GM21447 (cell line): ENCODE measurements at regions not wholly inside any gene's neighbourhood (a gene's known extent, or its start where the extent isn't known, plus 50 kb on each side); places are given as distances from the start of the nearest gene placed in this dataset.

Experiments
- ATAC-seq: cut with Tn5 transposase; IDR thresholded peaks from one replicate; pipeline ENCODE4 v1.9.1; 2021; ENCODE audit not compliant: unreplicated experiment

- ATAC-seq: no peak
Measured at GRCh38 chr7:113487925-113488731, 369.8 kb upstream of the SMIM30 start.

GRCh38 chr7:113486548-113486947 is 368.2 kb upstream of the SMIM30 start:
- no peak for ATAC-seq

- ATAC-seq: no peak
Measured at GRCh38 chr7:113483657-113484056, 365.3 kb upstream of the SMIM30 start.

- no peak for ATAC-seq
Measured at GRCh38 chr7:113480537-113480936, 362.2 kb upstream of the SMIM30 start.

DNA sequence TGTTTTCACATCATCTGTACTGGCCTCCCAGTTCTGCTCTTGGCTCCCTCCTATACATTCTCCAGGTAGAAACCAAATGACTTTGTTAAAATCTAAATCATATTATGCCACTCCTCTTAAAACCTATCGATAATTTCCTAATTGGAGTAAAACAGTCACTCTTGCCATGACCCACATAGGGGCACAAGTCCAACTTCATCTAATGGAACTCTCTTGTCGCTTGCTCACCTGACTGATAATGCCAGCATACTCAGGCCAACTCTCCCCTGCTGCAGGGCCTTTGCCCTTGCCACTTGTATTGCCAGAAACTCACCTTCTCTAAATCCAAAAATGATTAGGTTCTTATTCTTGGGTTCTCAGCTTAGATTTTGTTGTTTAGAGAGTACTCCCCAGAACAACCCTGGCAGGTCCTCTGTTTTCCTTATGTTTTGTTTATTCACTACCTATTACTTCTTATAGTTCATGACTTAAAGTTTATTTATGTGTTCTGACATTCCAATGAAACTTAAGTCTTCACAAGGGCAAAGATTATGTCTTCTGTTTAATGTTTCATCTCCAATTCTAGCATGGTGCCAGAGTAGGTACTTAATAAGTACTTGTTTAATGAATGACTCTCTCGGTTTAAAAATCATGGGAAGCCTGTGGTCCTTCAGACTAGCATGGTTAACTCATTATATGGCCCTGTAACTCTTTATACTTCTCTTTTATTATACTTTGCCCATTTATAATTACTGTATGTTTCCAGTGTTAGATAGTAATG is 345.9 kb upstream of the SMIM30 start:
- no peak for ATAC-seq

GRCh38 chr7:113460067-113460466 is 341.7 kb upstream of the SMIM30 start:
- no peak for ATAC-seq

DNA sequence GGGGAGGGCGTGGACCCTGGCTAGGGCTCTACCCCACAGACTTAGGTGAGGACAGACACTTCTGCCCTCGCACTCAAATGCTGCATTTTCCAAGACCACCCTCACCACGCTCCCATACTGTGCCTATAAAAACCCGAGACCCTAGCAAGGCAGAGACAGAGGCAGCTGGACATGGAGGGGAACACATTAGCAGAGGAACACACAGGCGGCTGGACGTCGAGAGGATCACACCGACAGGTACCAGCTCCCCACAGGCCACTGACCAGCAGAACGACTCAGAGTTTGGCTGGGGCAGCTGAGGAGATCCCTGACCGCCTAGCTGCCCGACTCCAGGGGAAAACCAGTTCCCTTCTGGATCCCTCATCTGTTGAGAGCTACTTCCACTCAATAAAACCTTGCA is 338.2 kb upstream of the SMIM30 start:
- no peak for ATAC-seq

DNA sequence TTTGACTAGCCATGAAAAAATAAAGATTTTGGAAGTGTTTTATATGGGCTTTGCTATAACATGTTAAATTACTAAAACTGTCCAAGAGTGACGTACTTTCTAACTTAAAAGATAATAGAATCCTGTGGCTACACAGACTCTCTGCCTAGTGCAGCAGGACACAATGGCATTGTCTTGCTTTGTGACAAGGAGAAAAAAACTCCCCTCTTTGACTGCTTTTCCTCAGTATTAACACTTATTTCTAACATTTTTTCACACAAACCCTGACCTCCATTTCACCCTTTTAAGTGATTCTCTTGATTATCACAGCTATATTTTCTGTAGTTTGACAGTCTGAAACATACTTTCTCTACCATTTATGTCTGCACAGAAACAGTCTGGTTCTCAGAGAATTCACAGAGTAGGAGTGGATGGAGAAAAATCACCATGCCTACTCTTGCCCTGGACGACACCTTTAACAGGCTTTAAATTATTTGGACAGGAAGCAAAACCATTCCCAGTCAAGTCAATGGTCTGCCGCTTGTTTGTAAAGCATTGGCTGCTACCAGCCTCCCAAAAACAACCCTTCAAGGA is 336.3 kb upstream of the SMIM30 start:
- ATAC-seq: no peak

DNA sequence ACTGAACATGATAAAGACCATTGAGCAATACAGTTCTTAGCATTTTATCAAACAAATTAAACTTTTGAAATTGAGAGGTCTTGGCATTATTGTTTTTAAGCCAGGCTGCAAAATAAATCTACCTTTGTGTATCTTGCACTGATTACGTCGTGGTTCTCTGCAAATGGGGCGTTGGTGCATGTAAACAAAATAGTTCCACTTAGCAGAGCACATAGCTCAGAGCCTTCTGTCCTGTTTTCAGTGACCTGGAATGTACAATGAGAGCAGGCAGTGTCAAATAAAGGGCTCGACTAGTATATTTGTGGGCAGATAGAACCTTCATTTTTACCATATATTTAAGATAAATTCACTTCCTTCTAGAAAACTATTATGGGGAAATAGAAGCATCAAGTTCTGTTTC is 333.9 kb upstream of the SMIM30 start:
- no peak for ATAC-seq

- no peak for ATAC-seq
Measured at GRCh38 chr7:113446791-113447190, 328.4 kb upstream of the SMIM30 start.

GRCh38 chr7:113446391-113446790 is 328.0 kb upstream of the SMIM30 start:
- no peak for ATAC-seq

DNA sequence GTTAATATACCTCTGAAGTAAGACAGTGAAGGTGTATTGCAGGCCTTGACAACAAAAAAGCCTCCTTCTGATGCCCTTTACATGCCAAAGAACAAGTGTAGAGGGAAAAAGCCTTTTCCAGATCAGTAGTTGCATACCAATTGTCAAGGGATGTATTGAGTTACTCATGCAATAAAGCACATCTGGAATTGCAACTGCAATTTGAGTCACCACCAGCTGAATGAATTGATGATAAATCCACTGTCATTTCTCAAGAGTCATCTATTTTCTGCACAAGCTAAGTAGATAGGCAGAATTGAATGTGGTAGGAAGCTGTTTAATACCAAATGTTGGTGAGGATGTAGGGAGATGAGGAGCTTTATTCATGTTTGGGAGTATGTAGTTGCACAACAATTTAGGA is 325.9 kb upstream of the SMIM30 start:
- no peak for ATAC-seq

DNA sequence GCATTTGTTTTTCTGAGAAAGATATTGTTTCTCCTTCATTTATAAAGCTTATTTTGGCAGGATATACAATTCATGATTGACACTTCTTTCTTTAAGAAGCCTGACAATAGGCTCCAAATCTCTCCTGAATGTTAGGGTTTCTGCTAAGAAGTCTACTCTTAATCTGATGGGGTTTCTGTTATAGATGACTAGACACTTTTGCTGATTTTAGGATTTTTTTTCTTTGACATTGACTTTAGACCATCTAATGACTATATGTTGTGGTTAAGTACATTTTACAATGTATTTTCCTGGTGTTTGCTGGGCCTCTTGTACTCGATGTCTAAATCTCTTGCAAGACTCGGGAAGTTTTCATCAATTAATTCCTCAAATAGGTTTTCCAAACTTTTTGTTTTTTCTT is 321.8 kb upstream of the SMIM30 start:
- no peak for ATAC-seq

- no peak for ATAC-seq
Measured at GRCh38 chr7:113431406-113431805, 313.1 kb upstream of the SMIM30 start.

DNA sequence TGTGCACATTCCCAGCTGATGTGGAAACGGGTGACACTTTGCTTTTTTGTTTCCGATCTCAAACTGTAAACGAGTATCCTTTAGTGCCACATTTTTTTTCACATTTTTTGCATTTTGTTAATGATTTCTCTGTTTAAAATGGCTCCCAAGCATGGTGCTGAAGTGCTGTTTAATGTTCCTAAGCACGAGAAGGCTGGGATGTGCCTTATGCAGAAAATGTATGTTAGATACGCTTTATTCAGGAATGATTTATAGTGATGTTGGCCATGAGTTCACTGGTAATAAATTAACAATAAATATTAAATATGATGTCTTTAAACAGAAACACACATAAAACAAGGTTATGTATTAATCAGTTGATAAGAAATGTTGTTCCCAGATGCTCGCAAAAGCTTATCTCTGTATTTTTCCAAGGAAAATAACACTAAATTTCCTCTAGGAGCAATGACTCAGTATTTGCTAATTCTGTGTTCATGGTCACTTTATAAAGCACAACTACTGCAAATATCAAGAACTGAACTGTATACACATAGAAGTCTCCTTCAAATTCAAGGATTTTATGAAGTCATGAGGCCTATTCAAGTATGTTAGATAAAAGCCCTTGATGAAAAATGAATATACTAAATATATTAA is 305.9 kb upstream of the SMIM30 start:
- no peak for ATAC-seq

DNA sequence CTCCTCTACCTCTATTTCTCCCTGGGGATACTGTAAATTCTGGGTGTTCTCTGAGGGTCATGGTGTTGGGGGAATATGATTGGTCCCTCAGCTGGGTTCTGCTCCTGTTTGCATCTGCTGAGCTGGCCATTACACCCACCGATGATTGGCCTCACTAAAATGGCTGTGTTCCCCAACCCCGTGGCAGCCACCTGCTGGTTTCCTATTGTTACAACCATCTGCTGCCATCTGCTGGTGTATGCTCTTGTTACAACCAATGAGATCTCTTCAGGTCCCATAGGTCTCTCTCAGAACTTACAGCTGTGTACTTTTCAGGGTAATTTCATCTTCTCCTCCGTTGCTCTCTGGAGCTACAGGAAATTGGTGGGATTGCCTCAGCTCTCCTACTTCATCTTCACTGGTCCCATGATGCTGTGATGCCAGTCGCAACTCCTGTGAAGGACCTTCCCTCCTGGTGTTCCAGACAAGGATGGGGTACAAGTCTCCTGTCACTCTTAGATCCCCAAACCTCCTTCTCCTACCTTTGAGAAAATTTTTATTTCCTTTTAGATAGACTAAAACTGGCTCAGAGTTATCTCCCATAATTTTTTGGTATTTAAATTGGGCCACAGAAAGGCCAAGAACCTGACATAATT is 303.5 kb upstream of the SMIM30 start:
- ATAC-seq: peak; percentile 100

- no peak for ATAC-seq
Measured at GRCh38 chr7:113414401-113415035, 296.2 kb upstream of the SMIM30 start.

GRCh38 chr7:113412410-113412809 is 294.1 kb upstream of the SMIM30 start:
- ATAC-seq: no peak

GRCh38 chr7:113410796-113411195 is 292.4 kb upstream of the SMIM30 start:
- ATAC-seq: no peak

- ATAC-seq: no peak
Measured at GRCh38 chr7:113408999-113409398, 290.6 kb upstream of the SMIM30 start.
